Spinal cord (tissue), 9 donors: ENCODE measurements at regions not wholly inside any gene's neighbourhood (a gene's known extent, or its start where the extent isn't known, plus 50 kb on each side); places are given as distances from the start of the nearest gene placed in this dataset.
A peak's percentile ranks its signal among the peaks of the same experiment; 100 is the strongest.

Experiments used
- DNase-seq, 6 donors: peaks; one replicate each; pipeline versions ENCODE4 v3.0.0 to v3.0.0-alpha.2; 2013 to 2015; ENCODE audit warnings: low spot score in 6 of 6, low read depth in 4 of 6
- H3K27ac ChIP-seq: one replicate; pipeline ENCODE4 v1.5.1; 2013; ENCODE audit warnings: low read depth, low read length, control low read depth
- H3K27me3 ChIP-seq: one replicate; pipeline ENCODE4 v1.6.1; 2013; ENCODE audit warnings: low read length; ENCODE audit not compliant: control insufficient read depth, insufficient read depth
- H3K36me3 ChIP-seq: one replicate; pipeline ENCODE4 v1.6.1; 2013; ENCODE audit warnings: low read length; ENCODE audit not compliant: control insufficient read depth, insufficient read depth
- H3K4me1 ChIP-seq: one replicate; pipeline ENCODE4 v1.6.1; 2013; ENCODE audit warnings: low read length; ENCODE audit not compliant: control insufficient read depth, insufficient read depth
- H3K4me3 ChIP-seq: one replicate; pipeline ENCODE4 v1.5.1; 2013; ENCODE audit warnings: low read depth, low read length, control low read depth
- H3K9me3 ChIP-seq: one replicate; pipeline ENCODE4 v1.6.1; 2013; ENCODE audit warnings: low read length; ENCODE audit not compliant: control insufficient read depth, insufficient read depth
- WGBS: methylation state at CpG from one replicate; pipeline ENCODE4 v1.1.5; 2013; ENCODE audit warnings: missing lambda C conversion rate; ENCODE audit not compliant: insufficient coverage; 5-methylcytosine and 5-hydroxymethylcytosine counted together
- donor health status: healthy.

GRCh38 chr1:118275472-118276115 is 90.6 kb upstream of the SPAG17 start:
- no peaks in the 10 kb centered on the region for H3K36me3 ChIP-seq
- 17% methylated on average over 4 of the region's 8 CpGs for WGBS
- peak; percentile 19 to 83 (median 40) for DNase-seq

GRCh38 chr1:118272884-118273283 is 87.9 kb upstream of the SPAG17 start:
- H3K36me3 ChIP-seq, result no peaks in the 10 kb centered on the region

More at GRCh38 chr1:118275472-118276115, 90.6 kb upstream of the SPAG17 start:
- Histone ChIP-seq H3K9me3 (peaks cover 2% of the 10 kb centered on the region), H3K27me3 (no peaks in the 10 kb centered on the region), H3K27ac (no peak overlapping the region), H3K4me3 (no peak overlapping the region), H3K4me1 (no peaks in the 10 kb centered on the region)

GRCh38 chr1:118271883-118272282 is 86.9 kb upstream of the SPAG17 start:
- WGBS, result no CpG with 5 or more reads among the region's 3 CpGs
- no peaks in the 10 kb centered on the region for H3K36me3 ChIP-seq
- DNase-seq, result no peak
- no peaks in the 10 kb centered on the region for H3K9me3 ChIP-seq
- no peak overlapping the region for H3K4me3 ChIP-seq
- no peaks in the 10 kb centered on the region for H3K27me3 ChIP-seq
- no peaks in the 10 kb centered on the region for H3K4me1 ChIP-seq
- no peak overlapping the region for H3K27ac ChIP-seq

More at GRCh38 chr1:118272884-118273283, 87.9 kb upstream of the SPAG17 start:
- no peak for DNase-seq
- Histone ChIP-seq H3K27ac (no peak overlapping the region), H3K4me3 (no peak overlapping the region), H3K9me3 (peaks cover 2% of the 10 kb centered on the region), H3K4me1 (no peaks in the 10 kb centered on the region), H3K27me3 (no peaks in the 10 kb centered on the region)
- 100% methylated on average over 1 of the region's 5 CpGs for WGBS

- Histone ChIP-seq H3K9me3 (no peaks in the 10 kb centered on the region), H3K27me3 (no peaks in the 10 kb centered on the region), H3K4me1 (no peaks in the 10 kb centered on the region), H3K27ac (no peak overlapping the region), H3K36me3 (no peaks in the 10 kb centered on the region), H3K4me3 (no peak overlapping the region)
- peak in 1 of 6 donors; percentile 74 for DNase-seq
- 83% methylated on average over 1 of the region's 2 CpGs for WGBS
Observed at GRCh38 chr1:118269598-118269997, 84.6 kb upstream of the SPAG17 start.

- Histone ChIP-seq H3K4me1 (no peaks in the 10 kb centered on the region), H3K4me3 (no peak overlapping the region), H3K27me3 (no peaks in the 10 kb centered on the region), H3K9me3 (no peaks in the 10 kb centered on the region), H3K36me3 (no peaks in the 10 kb centered on the region), H3K27ac (no peak overlapping the region)
- no peak for DNase-seq
- WGBS, result 76% methylated on average over 3 of the region's 3 CpGs
Observed at GRCh38 chr1:118266436-118266835, 81.4 kb upstream of the SPAG17 start.

- H3K9me3 ChIP-seq, result no peaks in the 10 kb centered on the region
- no peaks in the 10 kb centered on the region for H3K36me3 ChIP-seq
- WGBS, result 100% methylated on average over 1 of the region's 3 CpGs
- no peaks in the 10 kb centered on the region for H3K27me3 ChIP-seq
- no peaks in the 10 kb centered on the region for H3K4me1 ChIP-seq
- H3K27ac ChIP-seq, result no peak overlapping the region
- DNase-seq, result no peak
- H3K4me3 ChIP-seq, result no peak overlapping the region
Observed at GRCh38 chr1:118264343-118264742, 79.3 kb upstream of the SPAG17 start.

GRCh38 chr1:118262865-118263264 is 77.8 kb upstream of the SPAG17 start:
- DNase-seq, result no peak
- H3K36me3 ChIP-seq, result no peaks in the 10 kb centered on the region
- H3K9me3 ChIP-seq, result no peaks in the 10 kb centered on the region
- WGBS, result 80% methylated on average over 1 of the region's 2 CpGs
- no peak overlapping the region for H3K4me3 ChIP-seq
- H3K27me3 ChIP-seq, result no peaks in the 10 kb centered on the region
- no peak overlapping the region for H3K27ac ChIP-seq
- no peaks in the 10 kb centered on the region for H3K4me1 ChIP-seq

- no peaks in the 10 kb centered on the region for H3K4me1 ChIP-seq
- 96% methylated on average over 4 of the region's 8 CpGs for WGBS
- H3K36me3 ChIP-seq, result no peaks in the 10 kb centered on the region
- no peak for DNase-seq
- no peaks in the 10 kb centered on the region for H3K9me3 ChIP-seq
- no peaks in the 10 kb centered on the region for H3K27me3 ChIP-seq
- H3K4me3 ChIP-seq, result no peak overlapping the region
- no peak overlapping the region for H3K27ac ChIP-seq
Observed at GRCh38 chr1:118258975-118259374, 73.9 kb upstream of the SPAG17 start.

- Histone ChIP-seq H3K4me1 (no peaks in the 10 kb centered on the region), H3K4me3 (no peak overlapping the region), H3K9me3 (no peaks in the 10 kb centered on the region), H3K27me3 (no peaks in the 10 kb centered on the region), H3K27ac (no peak overlapping the region), H3K36me3 (no peaks in the 10 kb centered on the region)
- DNase-seq, result no peak
Observed at GRCh38 chr1:118257946-118258345, 72.9 kb upstream of the SPAG17 start.
